NCI-H82 treated with DMSO at 0.1 percent for 48 hours (cell line): ENCODE measurements at regions not wholly inside any gene's neighbourhood (a gene's known extent, or its start where the extent isn't known, plus 50 kb on each side); places are given as distances from the start of the nearest gene placed in this dataset.

Experiments
- DNase-seq: peaks from one replicate; lab custom pipeline; 2025; ENCODE audit not compliant: unreplicated experiment; lab: John Stamatoyannopoulos, UW

- no peak for DNase-seq
Measured at GRCh38 chr2:2566396-2567323, 235.6 kb upstream of the MYT1L start.

GRCh38 chr2:2565671-2566070, 234.6 kb upstream of the MYT1L start:
- no peak for DNase-seq

GRCh38 chr2:2564300-2565078, 233.4 kb upstream of the MYT1L start:
- DNase-seq: no peak

- no peak for DNase-seq
Measured at GRCh38 chr2:2563309-2563860, 232.3 kb upstream of the MYT1L start.

- no peak for DNase-seq
Measured at GRCh38 chr2:2562867-2563266, 231.8 kb upstream of the MYT1L start.

- no peak for DNase-seq
Measured at GRCh38 chr2:2561346-2562095, 230.4 kb upstream of the MYT1L start.

GRCh38 chr2:2560374-2561015, 229.4 kb upstream of the MYT1L start:
- no peak for DNase-seq

- no peak for DNase-seq
Measured at GRCh38 chr2:2558476-2558875, 227.4 kb upstream of the MYT1L start.

- no peak for DNase-seq
Measured at GRCh38 chr2:2557475-2557874, 226.4 kb upstream of the MYT1L start.

GRCh38 chr2:2550856-2551255, 219.8 kb upstream of the MYT1L start:
- no peak for DNase-seq

- DNase-seq: no peak
Measured at GRCh38 chr2:2547911-2548310, 216.8 kb upstream of the MYT1L start.

GRCh38 chr2:2547451-2547850, 216.4 kb upstream of the MYT1L start:
- DNase-seq: no peak

GRCh38 chr2:2546046-2546445, 215.0 kb upstream of the MYT1L start:
- DNase-seq: no peak

GRCh38 chr2:2542966-2543611, 212.0 kb upstream of the MYT1L start:
- DNase-seq: no peak

GRCh38 chr2:2542316-2542715, 211.2 kb upstream of the MYT1L start:
- DNase-seq: no peak

- DNase-seq: no peak
Measured at GRCh38 chr2:2540406-2540805, 209.3 kb upstream of the MYT1L start.

- no peak for DNase-seq
Measured at GRCh38 chr2:2536416-2537056, 205.5 kb upstream of the MYT1L start.

- DNase-seq: no peak
Measured at GRCh38 chr2:2530334-2530733, 199.3 kb upstream of the MYT1L start.

GRCh38 chr2:2528846-2529245, 197.8 kb upstream of the MYT1L start:
- DNase-seq: no peak

- DNase-seq: no peak
Measured at GRCh38 chr2:2527148-2527547, 196.1 kb upstream of the MYT1L start.
